GM12878 (cell line): ENCODE measurements at regions not wholly inside any gene's neighbourhood (a gene's known extent, or its start where the extent isn't known, plus 50 kb on each side); places are given as distances from the start of the nearest gene placed in this dataset.

Source experiments
- CEBPB ChIP-seq, 2 experiments: fragments of 150-350 bp in 1 of 2; IDR thresholded peaks; 2 replicates each; pipeline ENCODE4 v1.6.1; 2012 to 2014; ENCODE audit warnings: low read depth in 2 of 2, low read length in 2 of 2, borderline replicate concordance in 1 of 2, inconsistent platforms in 1 of 2
- MTA2 ChIP-seq: fragments of 450-650 bp; IDR thresholded peaks from 2 replicates; pipeline ENCODE4 v1.6.1; 2016; ENCODE audit warnings: low read depth, mild to moderate bottlenecking, moderate library complexity
- NBN ChIP-seq: fragments of 450-650 bp; IDR thresholded peaks from 2 replicates; pipeline ENCODE4 v1.6.1; 2016
- SMC3 ChIP-seq: IDR thresholded peaks from 2 replicates; pipeline ENCODE4 v1.6.1; 2011; ENCODE audit warnings: low read length, improper control_type of control experiment, borderline replicate concordance
- STAT3 ChIP-seq: IDR thresholded peaks from 2 replicates; pipeline ENCODE4 v1.6.1; 2011; ENCODE audit warnings: low read depth, low read length, improper control_type of control experiment
- SUPT20H ChIP-seq: IDR thresholded peaks from 2 replicates; pipeline ENCODE4 v1.6.1; 2011; ENCODE audit warnings: low read depth, mild to moderate bottlenecking, low read length, moderate library complexity, borderline replicate concordance; ENCODE audit not compliant: control insufficient read depth
- SUZ12 ChIP-seq: fragments of 200-600 bp; sonication (generic); IDR thresholded peaks from one replicate; pipeline ENCODE4 v1.6.1; 2018; ENCODE audit warnings: antibody characterized with exemption, mild to moderate bottlenecking; ENCODE audit not compliant: unreplicated experiment
- TBL1XR1 ChIP-seq: IDR thresholded peaks from 2 replicates; pipeline ENCODE4 v1.6.1; 2012; ENCODE audit warnings: low read depth, low read length, improper control_type of control experiment
- TF ChIP-seq, protein P1 (sequence below): fragments of 450-650 bp; conservative IDR thresholded peaks from 2 replicates; pipeline ENCODE4 v1.6.1; 2017; ENCODE audit warnings: mild to moderate bottlenecking, moderate library complexity
- TF ChIP-seq, protein P2 (sequence below): IDR thresholded peaks from 2 replicates; pipeline ENCODE4 v1.6.1; 2011; ENCODE audit warnings: borderline replicate concordance, low read depth, mild to moderate bottlenecking, moderate library complexity, low read length; ENCODE audit not compliant: insufficient read depth, poor library complexity, severe bottlenecking
- TF ChIP-seq, protein P3 (sequence below): fragments of 450-650 bp; formaldehyde crosslinking; IDR thresholded peaks from 2 replicates; pipeline ENCODE4 v1.5.0; 2022; ENCODE audit warnings: mild to moderate bottlenecking, missing genetic modification characterization
- TF ChIP-seq, protein P4 (sequence below): fragments of 450-650 bp; IDR thresholded peaks from 2 replicates; pipeline ENCODE4 v1.6.1; 2018; ENCODE audit warnings: borderline replicate concordance, mild to moderate bottlenecking; ENCODE audit not compliant: partially characterized antibody
- TF ChIP-seq, protein P5 (sequence below): fragments of 450-650 bp; IDR thresholded peaks from 2 replicates; pipeline ENCODE4 v1.6.1; 2017; ENCODE audit warnings: mild to moderate bottlenecking

DNA sequence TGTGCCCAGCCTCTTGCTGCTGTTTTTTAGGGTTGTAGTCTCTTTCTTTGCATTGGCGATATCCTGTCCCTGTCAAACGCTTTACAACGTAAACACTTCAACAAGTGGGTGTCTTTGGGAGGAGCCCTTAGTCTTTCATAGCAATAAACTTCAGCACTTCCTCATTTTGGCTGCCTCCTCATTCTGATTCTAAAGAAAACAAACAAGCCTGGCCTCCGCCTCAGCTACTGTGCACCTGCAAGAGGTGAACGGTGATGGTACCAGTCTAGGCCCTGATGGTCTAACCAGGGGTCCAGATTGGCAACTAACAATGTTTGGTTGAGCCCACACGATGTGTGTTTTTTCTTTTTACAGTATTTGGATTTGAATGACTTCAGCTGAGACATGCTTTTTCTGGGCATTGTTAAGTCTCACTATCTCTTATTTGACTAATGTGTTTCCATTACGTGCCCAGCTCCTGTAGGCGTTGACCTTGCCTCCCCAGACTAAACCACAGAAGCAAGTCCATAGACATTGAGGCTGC is 53.2 kb upstream of the CUL3 start (continued):
- TF ChIP-seq, protein P1, sequence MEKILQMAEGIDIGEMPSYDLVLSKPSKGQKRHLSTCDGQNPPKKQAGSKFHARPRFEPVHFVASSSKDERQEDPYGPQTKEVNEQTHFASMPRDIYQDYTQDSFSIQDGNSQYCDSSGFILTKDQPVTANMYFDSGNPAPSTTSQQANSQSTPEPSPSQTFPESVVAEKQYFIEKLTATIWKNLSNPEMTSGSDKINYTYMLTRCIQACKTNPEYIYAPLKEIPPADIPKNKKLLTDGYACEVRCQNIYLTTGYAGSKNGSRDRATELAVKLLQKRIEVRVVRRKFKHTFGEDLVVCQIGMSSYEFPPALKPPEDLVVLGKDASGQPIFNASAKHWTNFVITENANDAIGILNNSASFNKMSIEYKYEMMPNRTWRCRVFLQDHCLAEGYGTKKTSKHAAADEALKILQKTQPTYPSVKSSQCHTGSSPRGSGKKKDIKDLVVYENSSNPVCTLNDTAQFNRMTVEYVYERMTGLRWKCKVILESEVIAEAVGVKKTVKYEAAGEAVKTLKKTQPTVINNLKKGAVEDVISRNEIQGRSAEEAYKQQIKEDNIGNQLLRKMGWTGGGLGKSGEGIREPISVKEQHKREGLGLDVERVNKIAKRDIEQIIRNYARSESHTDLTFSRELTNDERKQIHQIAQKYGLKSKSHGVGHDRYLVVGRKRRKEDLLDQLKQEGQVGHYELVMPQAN, result no peak
- TF ChIP-seq, protein P2, sequence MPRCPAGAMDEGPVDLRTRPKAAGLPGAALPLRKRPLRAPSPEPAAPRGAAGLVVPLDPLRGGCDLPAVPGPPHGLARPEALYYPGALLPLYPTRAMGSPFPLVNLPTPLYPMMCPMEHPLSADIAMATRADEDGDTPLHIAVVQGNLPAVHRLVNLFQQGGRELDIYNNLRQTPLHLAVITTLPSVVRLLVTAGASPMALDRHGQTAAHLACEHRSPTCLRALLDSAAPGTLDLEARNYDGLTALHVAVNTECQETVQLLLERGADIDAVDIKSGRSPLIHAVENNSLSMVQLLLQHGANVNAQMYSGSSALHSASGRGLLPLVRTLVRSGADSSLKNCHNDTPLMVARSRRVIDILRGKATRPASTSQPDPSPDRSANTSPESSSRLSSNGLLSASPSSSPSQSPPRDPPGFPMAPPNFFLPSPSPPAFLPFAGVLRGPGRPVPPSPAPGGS, result no peak
- no peak for TF ChIP-seq SUPT20H
- TF ChIP-seq, protein P3, sequence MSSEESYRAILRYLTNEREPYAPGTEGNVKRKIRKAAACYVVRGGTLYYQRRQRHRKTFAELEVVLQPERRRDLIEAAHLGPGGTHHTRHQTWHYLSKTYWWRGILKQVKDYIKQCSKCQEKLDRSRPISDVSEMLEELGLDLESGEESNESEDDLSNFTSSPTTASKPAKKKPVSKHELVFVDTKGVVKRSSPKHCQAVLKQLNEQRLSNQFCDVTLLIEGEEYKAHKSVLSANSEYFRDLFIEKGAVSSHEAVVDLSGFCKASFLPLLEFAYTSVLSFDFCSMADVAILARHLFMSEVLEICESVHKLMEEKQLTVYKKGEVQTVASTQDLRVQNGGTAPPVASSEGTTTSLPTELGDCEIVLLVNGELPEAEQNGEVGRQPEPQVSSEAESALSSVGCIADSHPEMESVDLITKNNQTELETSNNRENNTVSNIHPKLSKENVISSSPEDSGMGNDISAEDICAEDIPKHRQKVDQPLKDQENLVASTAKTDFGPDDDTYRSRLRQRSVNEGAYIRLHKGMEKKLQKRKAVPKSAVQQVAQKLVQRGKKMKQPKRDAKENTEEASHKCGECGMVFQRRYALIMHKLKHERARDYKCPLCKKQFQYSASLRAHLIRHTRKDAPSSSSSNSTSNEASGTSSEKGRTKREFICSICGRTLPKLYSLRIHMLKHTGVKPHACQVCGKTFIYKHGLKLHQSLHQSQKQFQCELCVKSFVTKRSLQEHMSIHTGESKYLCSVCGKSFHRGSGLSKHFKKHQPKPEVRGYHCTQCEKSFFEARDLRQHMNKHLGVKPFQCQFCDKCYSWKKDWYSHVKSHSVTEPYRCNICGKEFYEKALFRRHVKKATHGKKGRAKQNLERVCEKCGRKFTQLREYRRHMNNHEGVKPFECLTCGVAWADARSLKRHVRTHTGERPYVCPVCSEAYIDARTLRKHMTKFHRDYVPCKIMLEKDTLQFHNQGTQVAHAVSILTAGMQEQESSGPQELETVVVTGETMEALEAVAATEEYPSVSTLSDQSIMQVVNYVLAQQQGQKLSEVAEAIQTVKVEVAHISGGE (CRISPR knock-in tag), result no peak
- no peak for TF ChIP-seq STAT3
- no peak for TF ChIP-seq TBL1XR1
- TF ChIP-seq SUZ12, result no peak
- TF ChIP-seq NBN, result peak; percentile 68; the same call in 1 of the 2 replicates
- TF ChIP-seq, protein P4, sequence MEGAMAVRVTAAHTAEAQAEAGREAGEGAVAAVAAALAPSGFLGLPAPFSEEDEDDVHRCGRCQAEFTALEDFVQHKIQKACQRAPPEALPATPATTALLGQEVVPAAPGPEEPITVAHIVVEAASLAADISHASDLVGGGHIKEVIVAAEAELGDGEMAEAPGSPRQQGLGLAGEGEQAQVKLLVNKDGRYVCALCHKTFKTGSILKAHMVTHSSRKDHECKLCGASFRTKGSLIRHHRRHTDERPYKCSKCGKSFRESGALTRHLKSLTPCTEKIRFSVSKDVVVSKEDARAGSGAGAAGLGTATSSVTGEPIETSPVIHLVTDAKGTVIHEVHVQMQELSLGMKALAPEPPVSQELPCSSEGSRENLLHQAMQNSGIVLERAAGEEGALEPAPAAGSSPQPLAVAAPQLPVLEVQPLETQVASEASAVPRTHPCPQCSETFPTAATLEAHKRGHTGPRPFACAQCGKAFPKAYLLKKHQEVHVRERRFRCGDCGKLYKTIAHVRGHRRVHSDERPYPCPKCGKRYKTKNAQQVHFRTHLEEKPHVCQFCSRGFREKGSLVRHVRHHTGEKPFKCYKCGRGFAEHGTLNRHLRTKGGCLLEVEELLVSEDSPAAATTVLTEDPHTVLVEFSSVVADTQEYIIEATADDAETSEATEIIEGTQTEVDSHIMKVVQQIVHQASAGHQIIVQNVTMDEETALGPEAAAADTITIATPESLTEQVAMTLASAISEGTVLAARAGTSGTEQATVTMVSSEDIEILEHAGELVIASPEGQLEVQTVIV, result no peak
- no peak for TF ChIP-seq CEBPB (IDR thresholded peaks at IDR 0.05; ENCODE audit: borderline replicate concordance in 1 of 2, low read depth in 2 of 2, low read length in 2 of 2)
- TF ChIP-seq MTA2, result peak; percentile 49; the same call in 1 of the 2 replicates
- TF ChIP-seq, protein P5, sequence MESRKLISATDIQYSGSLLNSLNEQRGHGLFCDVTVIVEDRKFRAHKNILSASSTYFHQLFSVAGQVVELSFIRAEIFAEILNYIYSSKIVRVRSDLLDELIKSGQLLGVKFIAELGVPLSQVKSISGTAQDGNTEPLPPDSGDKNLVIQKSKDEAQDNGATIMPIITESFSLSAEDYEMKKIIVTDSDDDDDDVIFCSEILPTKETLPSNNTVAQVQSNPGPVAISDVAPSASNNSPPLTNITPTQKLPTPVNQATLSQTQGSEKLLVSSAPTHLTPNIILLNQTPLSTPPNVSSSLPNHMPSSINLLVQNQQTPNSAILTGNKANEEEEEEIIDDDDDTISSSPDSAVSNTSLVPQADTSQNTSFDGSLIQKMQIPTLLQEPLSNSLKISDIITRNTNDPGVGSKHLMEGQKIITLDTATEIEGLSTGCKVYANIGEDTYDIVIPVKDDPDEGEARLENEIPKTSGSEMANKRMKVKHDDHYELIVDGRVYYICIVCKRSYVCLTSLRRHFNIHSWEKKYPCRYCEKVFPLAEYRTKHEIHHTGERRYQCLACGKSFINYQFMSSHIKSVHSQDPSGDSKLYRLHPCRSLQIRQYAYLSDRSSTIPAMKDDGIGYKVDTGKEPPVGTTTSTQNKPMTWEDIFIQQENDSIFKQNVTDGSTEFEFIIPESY, result no peak
- no peak for TF ChIP-seq SMC3
